ENCODE measurements at regions not wholly inside any gene's neighbourhood (a gene's known extent, or its start where the extent isn't known, plus 50 kb on each side); places are given as distances from the start of the nearest gene placed in this dataset.
A peak's percentile ranks its signal among the peaks of the same experiment; 100 is the strongest.
"Not testable (repeated sequence)": the region's sequence is repeated elsewhere in the genome, so short reads cannot be mapped to it uniquely, and the experiment has no call there.

DNA sequence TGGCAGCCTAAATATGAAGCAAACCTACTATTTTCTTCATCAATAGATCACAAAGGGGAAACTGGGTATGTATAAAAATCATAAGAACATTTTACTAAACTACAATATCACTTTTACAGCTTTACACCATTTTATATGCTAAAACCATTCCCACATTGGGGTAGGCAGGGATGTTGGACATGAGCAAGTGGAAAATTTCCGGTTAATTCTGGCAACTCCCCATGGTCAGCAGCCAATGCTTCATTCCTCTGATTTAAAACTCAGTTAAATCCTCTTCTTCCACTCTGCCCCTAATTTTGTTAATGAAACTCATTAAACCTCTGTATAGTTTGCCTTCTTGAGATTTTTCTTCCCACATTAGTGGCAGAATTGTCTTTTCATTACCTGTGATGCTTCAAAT lies 552.5 kb upstream of the NECTIN3 start:
- no peak overlapping the region for H3K4me3 ChIP-seq (ENCODE audit: low read depth, low read length)
- DNase-seq (ENCODE audit: low read depth), result no peak
- no peak for TF ChIP-seq CTCF (conservative IDR thresholded peaks at IDR 0.05; ENCODE audit: low read depth, low read length)

DNA sequence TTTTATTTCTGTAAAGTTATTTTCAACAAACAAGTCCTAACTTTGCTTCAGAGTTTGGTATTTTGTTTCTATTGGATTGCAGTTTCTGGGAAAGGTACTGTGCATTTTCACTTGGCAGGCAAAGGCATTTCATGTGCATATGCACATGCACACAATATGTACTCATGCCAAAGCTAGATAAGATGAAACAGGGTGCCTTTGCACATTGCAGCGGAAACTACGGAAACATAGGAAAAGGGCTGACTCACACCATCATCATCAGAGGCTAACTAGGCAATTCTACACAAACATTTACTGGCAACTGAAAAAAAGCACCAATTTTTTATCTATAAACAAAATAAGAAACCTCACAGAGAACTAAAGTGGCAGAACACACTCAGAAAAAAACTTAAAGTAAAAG lies 550.6 kb upstream of the NECTIN3 start:
- DNase-seq (ENCODE audit: low read depth), result no peak

DNA sequence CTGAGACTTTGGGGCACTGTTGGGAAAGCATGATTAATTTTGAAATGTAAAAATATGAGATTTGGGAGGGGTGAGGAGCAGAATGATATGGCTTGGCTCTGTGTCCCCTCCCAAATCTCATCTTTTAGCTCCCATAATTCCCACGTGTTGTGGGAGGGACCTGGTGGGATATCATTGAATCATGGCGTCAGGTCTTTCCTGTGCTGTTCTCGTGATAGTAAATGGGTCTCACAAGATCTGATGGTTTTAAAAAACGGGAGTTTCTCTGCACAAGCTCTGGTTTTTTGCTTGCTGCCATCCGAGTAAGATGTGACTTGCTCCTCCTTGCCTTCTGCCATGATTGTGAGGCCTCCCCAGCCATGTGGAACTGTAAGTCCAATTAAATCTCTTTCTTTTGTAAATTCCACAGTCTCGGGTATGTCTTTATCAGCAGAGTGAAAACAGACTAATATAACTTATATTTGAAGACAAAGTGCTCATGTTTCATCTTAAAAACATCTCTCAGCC lies 546.0 kb upstream of the NECTIN3 start:
- DNase-seq (ENCODE audit: low read depth); H3K4me3 ChIP-seq (ENCODE audit: low read depth, low read length): not testable (repeated sequence)

More for the DNA sequence above, 550.6 kb upstream of the NECTIN3 start:
- no peak for TF ChIP-seq CTCF (conservative IDR thresholded peaks at IDR 0.05; ENCODE audit: low read depth, low read length)
- no peak overlapping the region for H3K4me3 ChIP-seq (ENCODE audit: low read depth, low read length)

DNA sequence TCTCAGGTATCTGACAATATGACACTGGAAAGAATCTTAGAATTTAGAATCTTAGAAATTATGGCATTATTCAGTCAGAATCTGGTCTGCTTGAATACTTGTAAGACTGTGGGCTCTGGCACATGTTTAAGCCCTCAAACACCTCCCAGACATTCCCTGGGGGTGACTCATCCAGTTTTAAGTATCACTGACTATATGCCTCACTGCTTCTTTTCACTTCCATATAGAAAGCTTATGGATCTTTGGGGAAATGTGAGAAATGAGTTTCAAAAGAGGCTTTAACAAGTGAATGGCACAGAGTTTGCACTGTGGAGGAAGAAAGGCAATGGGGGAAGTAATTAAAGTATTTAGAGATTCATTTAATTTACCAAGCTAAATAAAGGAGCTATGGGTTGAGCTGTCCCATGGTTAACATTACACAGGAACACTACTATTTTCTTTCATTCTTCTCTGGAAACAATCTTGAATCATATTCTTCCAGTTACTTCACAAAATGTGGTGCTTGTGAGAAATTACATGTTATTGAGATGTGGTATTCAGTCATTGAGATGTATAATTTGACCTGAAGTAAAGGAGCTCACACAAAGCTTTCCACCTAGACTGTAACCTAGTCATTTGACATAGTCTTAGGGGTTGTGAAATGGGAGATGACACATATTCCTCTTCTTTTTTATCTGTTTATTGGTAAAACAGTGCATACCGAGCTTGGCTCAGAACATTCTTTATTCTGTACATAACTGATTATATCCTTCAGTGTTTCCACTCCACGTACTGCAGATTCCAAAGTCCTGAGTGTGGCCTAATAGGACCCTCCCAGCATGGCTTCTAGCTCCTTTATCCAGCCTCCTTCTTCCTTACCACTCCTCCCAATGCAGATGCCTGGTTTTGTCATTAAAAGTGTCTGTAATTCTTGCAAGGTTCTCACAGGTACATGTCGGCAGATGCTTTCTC lies 544.6 kb upstream of the NECTIN3 start:
- DNase-seq (ENCODE audit: low read depth), result peak; percentile 85
- no peak for TF ChIP-seq CTCF (conservative IDR thresholded peaks at IDR 0.05; ENCODE audit: low read depth, low read length)
- H3K4me3 ChIP-seq (ENCODE audit: low read depth, low read length), result no peak overlapping the region

GRCh38 chr3:110528305-110529121 lies 543.1 kb upstream of the NECTIN3 start:
- TF ChIP-seq CTCF (conservative IDR thresholded peaks at IDR 0.05; ENCODE audit: low read depth, low read length), result no peak
- H3K4me3 ChIP-seq (ENCODE audit: low read depth, low read length), result no peak overlapping the region
- no peak for DNase-seq (ENCODE audit: low read depth)

DNA sequence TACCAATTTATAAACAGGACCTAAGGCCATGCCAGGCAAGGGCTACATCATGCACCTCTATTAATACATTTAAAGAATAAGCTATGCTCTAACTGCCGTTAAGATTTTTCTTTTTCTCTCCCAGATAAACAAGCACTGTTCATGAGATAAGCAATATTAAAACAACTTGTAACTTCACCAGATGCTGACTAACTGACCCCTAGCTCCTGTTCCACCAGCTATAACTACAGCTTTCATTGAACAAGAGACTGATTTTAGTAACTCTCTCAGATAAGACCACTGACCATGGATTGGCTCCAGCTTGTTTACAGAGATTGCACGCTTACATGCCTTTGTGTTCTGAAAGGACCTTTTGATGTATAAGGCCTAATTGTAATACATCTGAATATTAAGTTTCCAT lies 540.7 kb upstream of the NECTIN3 start:
- no peak for TF ChIP-seq CTCF (conservative IDR thresholded peaks at IDR 0.05; ENCODE audit: low read depth, low read length)
- DNase-seq (ENCODE audit: low read depth), result no peak
- H3K4me3 ChIP-seq (ENCODE audit: low read depth, low read length), result no peak overlapping the region

DNA sequence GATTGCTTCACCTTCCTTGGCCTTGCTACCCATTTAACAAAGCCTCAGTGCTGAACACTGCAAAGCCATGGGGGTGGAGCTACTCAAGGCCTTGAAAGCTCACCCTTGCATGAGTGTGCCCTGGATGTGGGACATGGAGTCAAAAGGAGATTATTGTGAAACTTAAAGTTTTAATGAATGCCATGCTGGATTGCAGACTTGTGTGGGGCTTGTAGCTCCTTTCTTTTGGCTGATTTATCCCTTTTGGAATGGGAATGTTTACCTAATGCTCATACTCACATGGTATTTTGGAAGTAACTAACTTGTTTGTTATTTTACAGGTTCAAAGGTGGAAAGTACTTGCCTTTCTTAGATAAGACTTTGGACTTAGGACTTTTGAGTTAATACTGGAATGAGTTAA lies 538.5 kb upstream of the NECTIN3 start:
- H3K4me3 ChIP-seq (ENCODE audit: low read depth, low read length), result no peak overlapping the region
- no peak for DNase-seq (ENCODE audit: low read depth)
- no peak for TF ChIP-seq CTCF (conservative IDR thresholded peaks at IDR 0.05; ENCODE audit: low read depth, low read length)

Data from epithelial cell of proximal tubule (primary cell).